ENCODE measurements at regions not wholly inside any gene's neighbourhood (a gene's known extent, or its start where the extent isn't known, plus 50 kb on each side); places are given as distances from the start of the nearest gene placed in this dataset.
"Not testable (repeated sequence)": the region's sequence is repeated elsewhere in the genome, so short reads cannot be mapped to it uniquely, and the experiment has no call there.

DNA sequence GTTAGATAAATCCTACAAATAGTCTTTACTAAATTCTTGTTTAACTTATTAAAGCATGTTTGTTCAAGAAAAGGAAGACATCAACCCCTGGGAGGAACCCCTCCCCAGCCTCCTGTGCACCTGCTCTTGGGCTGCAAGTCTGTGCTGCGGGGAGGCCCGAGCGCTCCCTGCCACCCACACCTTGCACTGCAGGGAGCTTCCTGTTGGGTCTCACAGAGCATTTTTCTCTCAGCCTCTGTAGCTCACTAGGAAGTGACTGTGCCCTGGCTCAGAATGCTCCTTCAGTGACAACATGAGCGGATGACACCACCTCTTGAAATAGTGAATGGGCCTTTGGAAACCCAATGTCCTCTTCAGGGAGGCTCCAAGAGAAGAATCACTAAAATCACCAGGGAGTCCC, 81.1 kb downstream of the OR4M2 start:
- BruUV-seq (replicated peaks); H3K36me3 Mint-ChIP-seq (ENCODE audit: insufficient read depth, unreplicated experiment); H3K27me3 ChIP-seq (replicated peaks; ENCODE audit: control insufficient read depth, insufficient read depth, low read length); H3K9me3 ChIP-seq; H3K9me3 Mint-ChIP-seq (ENCODE audit: unreplicated experiment); intact Hi-C loops (cut with micrococcal nuclease; ENCODE audit: unreplicated experiment); H3K4me1 Mint-ChIP-seq (ENCODE audit: low read depth, unreplicated experiment); POLR2A ChIA-PET; DNase-seq; H3K27me3 Mint-ChIP-seq (ENCODE audit: insufficient read depth, unreplicated experiment); H3K36me3 ChIP-seq (ENCODE audit: control insufficient read depth, insufficient read depth, low read length); H3K4me3 Mint-ChIP-seq (ENCODE audit: unreplicated experiment); H3K4me3 ChIP-seq (ENCODE audit: low read depth, low read length); CTCF ChIA-PET; H3K4me1 ChIP-seq; H3K27ac Mint-ChIP-seq (ENCODE audit: unreplicated experiment): not testable (repeated sequence)

- DNase-seq; H3K27me3 Mint-ChIP-seq (ENCODE audit: insufficient read depth, unreplicated experiment); H3K36me3 Mint-ChIP-seq (ENCODE audit: insufficient read depth, unreplicated experiment); H3K4me1 ChIP-seq; H3K36me3 ChIP-seq (ENCODE audit: control insufficient read depth, insufficient read depth, low read length); CTCF ChIA-PET; BruUV-seq (replicated peaks); H3K27ac Mint-ChIP-seq (ENCODE audit: unreplicated experiment); H3K4me3 ChIP-seq (ENCODE audit: low read depth, low read length); H3K4me1 Mint-ChIP-seq (ENCODE audit: low read depth, unreplicated experiment); intact Hi-C loops (cut with micrococcal nuclease; ENCODE audit: unreplicated experiment); H3K4me3 Mint-ChIP-seq (ENCODE audit: unreplicated experiment); H3K27me3 ChIP-seq (replicated peaks; ENCODE audit: control insufficient read depth, insufficient read depth, low read length); POLR2A ChIA-PET; H3K9me3 Mint-ChIP-seq (ENCODE audit: unreplicated experiment); H3K9me3 ChIP-seq: not testable (repeated sequence)
Measured at GRCh38 chr15:22163715-22164114, 83.4 kb downstream of the OR4M2 start.

DNA sequence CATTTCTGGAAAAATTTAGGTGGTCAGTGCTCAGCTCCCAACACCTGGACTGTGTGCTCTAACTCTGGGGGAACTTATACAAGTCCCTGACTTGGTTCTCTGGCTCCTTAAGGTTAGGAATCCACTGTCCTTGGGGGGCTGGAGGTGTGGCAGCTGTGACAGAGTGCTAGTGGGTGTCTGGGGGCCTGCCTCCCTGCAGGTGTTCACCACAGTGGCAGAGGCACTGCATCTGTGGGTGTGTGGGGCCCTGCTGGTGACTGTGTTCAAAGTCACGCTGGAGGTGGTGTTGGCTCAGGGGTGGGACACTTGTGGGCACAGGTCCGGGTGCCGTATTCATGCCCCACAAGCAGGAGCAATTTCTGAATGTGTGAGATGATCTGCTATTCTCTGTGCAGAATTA, 87.2 kb downstream of the OR4M2 start:
- CTCF ChIA-PET; H3K36me3 Mint-ChIP-seq (ENCODE audit: insufficient read depth, unreplicated experiment); H3K4me1 ChIP-seq; H3K4me1 Mint-ChIP-seq (ENCODE audit: low read depth, unreplicated experiment); BruUV-seq (replicated peaks); H3K4me3 ChIP-seq (ENCODE audit: low read depth, low read length); H3K9me3 ChIP-seq; H3K36me3 ChIP-seq (ENCODE audit: control insufficient read depth, insufficient read depth, low read length); POLR2A ChIA-PET; H3K27me3 ChIP-seq (replicated peaks; ENCODE audit: control insufficient read depth, insufficient read depth, low read length); H3K4me3 Mint-ChIP-seq (ENCODE audit: unreplicated experiment); H3K27ac Mint-ChIP-seq (ENCODE audit: unreplicated experiment); H3K27me3 Mint-ChIP-seq (ENCODE audit: insufficient read depth, unreplicated experiment); intact Hi-C loops (cut with micrococcal nuclease; ENCODE audit: unreplicated experiment); DNase-seq; H3K9me3 Mint-ChIP-seq (ENCODE audit: unreplicated experiment): not testable (repeated sequence)

GRCh38 chr15:22173029-22173998, 93.0 kb downstream of the OR4M2 start:
- H3K36me3 Mint-ChIP-seq (ENCODE audit: insufficient read depth, unreplicated experiment); intact Hi-C loops (cut with micrococcal nuclease; ENCODE audit: unreplicated experiment); CTCF ChIA-PET; H3K4me3 ChIP-seq (ENCODE audit: low read depth, low read length); POLR2A ChIA-PET; H3K4me1 ChIP-seq; H3K36me3 ChIP-seq (ENCODE audit: control insufficient read depth, insufficient read depth, low read length); DNase-seq; H3K4me3 Mint-ChIP-seq (ENCODE audit: unreplicated experiment); H3K9me3 ChIP-seq; H3K27me3 ChIP-seq (replicated peaks; ENCODE audit: control insufficient read depth, insufficient read depth, low read length); H3K27ac Mint-ChIP-seq (ENCODE audit: unreplicated experiment); H3K27me3 Mint-ChIP-seq (ENCODE audit: insufficient read depth, unreplicated experiment); H3K9me3 Mint-ChIP-seq (ENCODE audit: unreplicated experiment); H3K4me1 Mint-ChIP-seq (ENCODE audit: low read depth, unreplicated experiment); BruUV-seq (replicated peaks): not testable (repeated sequence)

DNA sequence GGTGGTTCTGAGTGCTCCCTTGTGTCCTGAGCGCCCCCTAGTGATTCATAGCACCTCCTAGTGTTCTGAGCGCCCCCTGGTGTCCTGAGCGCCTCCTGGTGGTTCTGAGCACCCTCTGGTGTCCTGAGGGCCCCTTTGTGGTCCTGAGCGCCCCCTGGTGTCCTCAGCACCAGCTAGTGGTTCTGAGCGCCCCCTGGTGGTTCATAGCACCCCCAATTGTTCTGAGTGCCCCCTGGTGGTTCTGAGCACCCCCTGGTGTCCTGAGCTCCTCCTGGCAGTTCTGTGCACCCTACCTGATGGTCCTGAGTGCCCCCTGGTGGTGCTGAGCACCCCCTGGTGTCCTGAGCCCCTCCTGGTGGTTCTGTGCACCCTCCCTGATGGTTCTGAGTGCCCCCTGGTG, 93.8 kb downstream of the OR4M2 start:
- H3K36me3 Mint-ChIP-seq (ENCODE audit: insufficient read depth, unreplicated experiment); H3K36me3 ChIP-seq (ENCODE audit: control insufficient read depth, insufficient read depth, low read length); intact Hi-C loops (cut with micrococcal nuclease; ENCODE audit: unreplicated experiment); H3K4me3 Mint-ChIP-seq (ENCODE audit: unreplicated experiment); CTCF ChIA-PET; H3K27me3 Mint-ChIP-seq (ENCODE audit: insufficient read depth, unreplicated experiment); H3K4me1 ChIP-seq; BruUV-seq (replicated peaks); H3K27ac Mint-ChIP-seq (ENCODE audit: unreplicated experiment); H3K4me3 ChIP-seq (ENCODE audit: low read depth, low read length); DNase-seq; H3K9me3 Mint-ChIP-seq (ENCODE audit: unreplicated experiment); H3K9me3 ChIP-seq; H3K4me1 Mint-ChIP-seq (ENCODE audit: low read depth, unreplicated experiment); H3K27me3 ChIP-seq (replicated peaks; ENCODE audit: control insufficient read depth, insufficient read depth, low read length); POLR2A ChIA-PET: not testable (repeated sequence)

DNA sequence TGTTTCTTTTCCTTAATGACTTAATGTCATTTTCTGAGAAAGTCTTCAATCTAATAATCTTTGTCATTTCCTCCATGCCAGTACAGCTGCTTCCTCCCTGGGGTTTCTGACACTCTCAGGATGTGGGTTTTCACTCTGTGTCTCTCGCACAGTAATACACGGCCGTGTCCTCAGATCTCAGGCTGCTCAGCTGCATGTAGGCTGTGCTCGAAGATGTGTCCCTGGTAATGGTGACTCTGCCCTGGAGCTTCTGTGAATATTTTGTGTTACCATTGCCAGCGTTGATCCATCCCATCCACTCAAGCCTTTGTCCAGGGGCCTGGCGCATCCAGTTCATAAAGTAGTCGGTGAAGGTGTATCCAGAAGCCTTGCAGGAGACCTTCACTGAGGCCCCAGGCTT, 97.6 kb downstream of the OR4M2 start:
- H3K4me1 ChIP-seq; H3K36me3 ChIP-seq (ENCODE audit: control insufficient read depth, insufficient read depth, low read length); DNase-seq; H3K4me3 Mint-ChIP-seq (ENCODE audit: unreplicated experiment); POLR2A ChIA-PET; H3K4me3 ChIP-seq (ENCODE audit: low read depth, low read length); H3K27me3 ChIP-seq (replicated peaks; ENCODE audit: control insufficient read depth, insufficient read depth, low read length); intact Hi-C loops (cut with micrococcal nuclease; ENCODE audit: unreplicated experiment); H3K27me3 Mint-ChIP-seq (ENCODE audit: insufficient read depth, unreplicated experiment); CTCF ChIA-PET; H3K9me3 Mint-ChIP-seq (ENCODE audit: unreplicated experiment); BruUV-seq (replicated peaks); H3K4me1 Mint-ChIP-seq (ENCODE audit: low read depth, unreplicated experiment); H3K27ac Mint-ChIP-seq (ENCODE audit: unreplicated experiment); H3K9me3 ChIP-seq; H3K36me3 Mint-ChIP-seq (ENCODE audit: insufficient read depth, unreplicated experiment): not testable (repeated sequence)

DNA sequence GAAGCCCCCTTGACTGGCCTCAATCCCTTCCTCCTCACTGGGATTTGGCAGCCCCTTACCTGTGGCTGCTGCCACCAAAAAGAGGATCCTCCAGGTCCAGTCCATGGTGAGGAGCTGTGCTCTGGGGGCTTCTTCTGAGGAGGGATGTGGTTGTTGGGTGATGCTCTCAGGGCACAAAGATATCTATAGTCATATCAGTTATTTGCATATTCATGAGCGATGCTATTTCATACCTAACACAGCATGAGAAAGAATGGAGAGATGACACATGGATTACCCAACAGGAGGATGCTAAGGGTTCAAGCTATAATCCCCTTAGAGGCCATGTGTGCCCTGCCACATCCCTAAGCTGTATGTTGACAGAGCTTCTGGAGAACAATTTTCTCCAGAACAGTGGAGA, 98.1 kb downstream of the OR4M2 start:
- H3K4me1 ChIP-seq; H3K4me1 Mint-ChIP-seq (ENCODE audit: low read depth, unreplicated experiment); H3K27me3 Mint-ChIP-seq (ENCODE audit: insufficient read depth, unreplicated experiment); H3K27ac Mint-ChIP-seq (ENCODE audit: unreplicated experiment); BruUV-seq (replicated peaks); CTCF ChIA-PET; H3K9me3 Mint-ChIP-seq (ENCODE audit: unreplicated experiment); H3K36me3 ChIP-seq (ENCODE audit: control insufficient read depth, insufficient read depth, low read length); H3K27me3 ChIP-seq (replicated peaks; ENCODE audit: control insufficient read depth, insufficient read depth, low read length); H3K36me3 Mint-ChIP-seq (ENCODE audit: insufficient read depth, unreplicated experiment); H3K9me3 ChIP-seq; H3K4me3 ChIP-seq (ENCODE audit: low read depth, low read length); DNase-seq; POLR2A ChIA-PET; H3K4me3 Mint-ChIP-seq (ENCODE audit: unreplicated experiment); intact Hi-C loops (cut with micrococcal nuclease; ENCODE audit: unreplicated experiment): not testable (repeated sequence)

Data from Caco-2 (cell line).